Sigmoid colon (tissue), 6 donors: ENCODE measurements at regions not wholly inside any gene's neighbourhood (a gene's known extent, or its start where the extent isn't known, plus 50 kb on each side); places are given as distances from the start of the nearest gene placed in this dataset.
A peak's percentile ranks its signal among the peaks of the same experiment; 100 is the strongest.

Experiments
- DNase-seq: peaks from one replicate; pipeline ENCODE4 v3.0.0-alpha.2; 2019
- H3K27ac ChIP-seq, 4 donors: fragments of 200-600 bp; sonication (generic); one replicate each; pipeline ENCODE4 v1.5.1; 2016 to 2019; ENCODE audit warnings: mild to moderate bottlenecking in 1 of 4
- H3K27me3 ChIP-seq, 3 donors: fragments of 200-600 bp; sonication (generic); one replicate each; pipeline ENCODE4 v1.5.1; 2019; ENCODE audit warnings: mild to moderate bottlenecking in 1 of 3
- H3K36me3 ChIP-seq, 4 donors: fragments of 200-600 bp; sonication (generic); one replicate each; pipeline ENCODE4 v1.5.1; 2016 to 2019
- H3K4me1 ChIP-seq, 4 donors: fragments of 200-600 bp; sonication (generic); one replicate each; pipeline ENCODE4 v1.5.1; 2017 to 2019
- H3K4me3 ChIP-seq, 4 donors: fragments of 200-600 bp; sonication (generic); one replicate each; pipeline ENCODE4 v1.5.1; 2017 to 2019; ENCODE audit warnings: mild to moderate bottlenecking in 2 of 4, moderate library complexity in 1 of 4
- H3K9me3 ChIP-seq, 4 donors: fragments of 200-600 bp in 3 of 4; sonication (generic) in 3 of 4; one replicate each; pipeline versions ENCODE4 v1.5.1 to v1.6.1; 2013 to 2019
- CTCF ChIP-seq, 4 experiments: fragments of 450-650 bp in 3 of 4; fragments of 200-600 bp in 1 of 4; IDR thresholded peaks; one replicate each; pipeline ENCODE4 v1.5.1; 2016 to 2019; ENCODE audit warnings: antibody characterized with exemption in 4 of 4, mild to moderate bottlenecking in 3 of 4, moderate library complexity in 2 of 4
- EP300 ChIP-seq, 4 donors: sonication (generic); formaldehyde crosslinking; IDR thresholded peaks; one replicate each; pipeline ENCODE4 v1.6.1; 2017; ENCODE audit warnings: antibody characterized with exemption in 4 of 4
- POLR2A ChIP-seq, 2 donors: fragments of 450-650 bp; IDR thresholded peaks; one replicate each; pipeline ENCODE4 v1.6.1; 2016; ENCODE audit warnings: antibody characterized with exemption in 2 of 2, mild to moderate bottlenecking in 2 of 2, moderate library complexity in 2 of 2
- POLR2AphosphoS5 ChIP-seq, 4 donors: sonication (generic); formaldehyde crosslinking; IDR thresholded peaks; one replicate each; pipeline ENCODE4 v1.6.1; 2017; ENCODE audit warnings: antibody characterized with exemption in 4 of 4
- WGBS, 2 donors: extraction: QIAGEN DNeasy Blood & Tissue Kit; methylation state at CpG; one replicate each; pipeline ENCODE4 v1.1.7; 2013; 5-methylcytosine and 5-hydroxymethylcytosine counted together
- intact Hi-C: fragments of 100-400 bp; cut with DNase I; formaldehyde crosslinking; loops from one replicate; pipeline ENCODE4 v1.15.1; 2023
- donor health status: healthy with polysubstance abuse.
- donor health status: healthy.

GRCh38 chr15:39066677-39067076 is 502.1 kb upstream of the RASGRP1 start:
- WGBS, 2 donors = 14 to 55% methylated on average over 3 of the region's 3 CpGs
- no peak overlapping the region for H3K27ac ChIP-seq

GRCh38 chr15:39074341-39074985 is 506.4 kb upstream of the THBS1 start:
- intact Hi-C loops = no loop called here
- DNase-seq = no peak
- no peaks in the 10 kb centered on the region for H3K9me3 ChIP-seq
- H3K36me3 ChIP-seq = no peaks in the 10 kb centered on the region
- H3K27ac ChIP-seq = no peak overlapping the region
- no peak overlapping the region for H3K4me3 ChIP-seq
- no peaks in the 10 kb centered on the region for H3K27me3 ChIP-seq
- peaks cover 0 to 21% (median 11%) of the 10 kb centered on the region in 4 donors for H3K4me1 ChIP-seq
- WGBS, 2 donors = 80 to 81% methylated on average over 5 of the region's 5 CpGs
- TF ChIP-seq POLR2A (IDR thresholded peaks at IDR 0.05) (no peak), CTCF (IDR thresholded peaks at IDR 0.05) (no peak), POLR2AphosphoS5 (IDR thresholded peaks at IDR 0.05) (no peak), EP300 (IDR thresholded peaks at IDR 0.05) (no peak)

More at GRCh38 chr15:39066677-39067076, 502.1 kb upstream of the RASGRP1 start:
- Histone ChIP-seq H3K27me3 (no peaks in the 10 kb centered on the region), H3K4me1 (no peaks in the 10 kb centered on the region), H3K4me3 (no peak overlapping the region), H3K36me3 (no peaks in the 10 kb centered on the region), H3K9me3 (no peaks in the 10 kb centered on the region)
- DNase-seq = no peak
- intact Hi-C loops = no loop called here
- TF ChIP-seq POLR2A (IDR thresholded peaks at IDR 0.05) (no peak), POLR2AphosphoS5 (IDR thresholded peaks at IDR 0.05) (no peak), CTCF (IDR thresholded peaks at IDR 0.05) (no peak), EP300 (IDR thresholded peaks at IDR 0.05) (no peak)

- no peak for DNase-seq
- intact Hi-C loops = loop anchor here (5.0 kb wide), 2 partner anchors 72 to 507 kb away; partner anchors contain the start of gene THBS1
- TF ChIP-seq POLR2AphosphoS5 (IDR thresholded peaks at IDR 0.05) (no peak), EP300 (IDR thresholded peaks at IDR 0.05) (no peak), CTCF (IDR thresholded peaks at IDR 0.05) (no peak), POLR2A (IDR thresholded peaks at IDR 0.05) (no peak)
- Histone ChIP-seq H3K36me3 (no peaks in the 10 kb centered on the region), H3K4me3 (no peak overlapping the region), H3K27ac (peak overlapping the region in 2 of 4 donors; percentile 5 to 56), H3K9me3 (no peaks in the 10 kb centered on the region), H3K27me3 (no peaks in the 10 kb centered on the region), H3K4me1 (peaks cover 0 to 24% (median 13%) of the 10 kb centered on the region in 4 donors)
- 61 to 62% methylated on average over 3 of the region's 3 CpGs for WGBS, 2 donors
These were observed 505.6 kb upstream of the THBS1 start for GRCh38 chr15:39075311-39075710.

- no peak for DNase-seq
- Histone ChIP-seq H3K9me3 (no peaks in the 10 kb centered on the region), H3K27me3 (no peaks in the 10 kb centered on the region), H3K4me1 (peaks cover 0 to 24% (median 13%) of the 10 kb centered on the region in 4 donors), H3K36me3 (no peaks in the 10 kb centered on the region), H3K27ac (peak overlapping the region in 2 of 4 donors; percentile 5 to 56), H3K4me3 (no peak overlapping the region)
- intact Hi-C loops = loop anchor here (5.0 kb wide), 2 partner anchors 71 to 506 kb away; partner anchors contain the start of gene THBS1
- WGBS, 2 donors = 78 to 84% methylated on average over 7 of the region's 7 CpGs
- TF ChIP-seq POLR2AphosphoS5 (IDR thresholded peaks at IDR 0.05) (no peak), CTCF (IDR thresholded peaks at IDR 0.05) (no peak), POLR2A (IDR thresholded peaks at IDR 0.05) (no peak), EP300 (IDR thresholded peaks at IDR 0.05) (no peak)
These were observed 505.0 kb upstream of the THBS1 start for GRCh38 chr15:39075756-39076341.
